Peyer's patch (tissue), 4 donors: ENCODE measurements at regions not wholly inside any gene's neighbourhood (a gene's known extent, or its start where the extent isn't known, plus 50 kb on each side); places are given as distances from the start of the nearest gene placed in this dataset.

Experiments
- POLR2A ChIP-seq, 2 donors: fragments of 450-650 bp; IDR thresholded peaks; one replicate each; pipeline ENCODE4 v1.5.1; 2017; ENCODE audit warnings: antibody characterized with exemption in 2 of 2, mild to moderate bottlenecking in 2 of 2, moderate library complexity in 2 of 2
- TF ChIP-seq, protein P1 (sequence below), 6 experiments: fragments of 450-650 bp in 4 of 6; fragments of 200-600 bp in 2 of 6; sonication (generic) in 1 of 6; IDR thresholded peaks; one replicate each; pipeline ENCODE4 v1.5.1; 2017 to 2019; ENCODE audit warnings: antibody characterized with exemption in 6 of 6, mild to moderate bottlenecking in 3 of 6, moderate library complexity in 1 of 6

DNA sequence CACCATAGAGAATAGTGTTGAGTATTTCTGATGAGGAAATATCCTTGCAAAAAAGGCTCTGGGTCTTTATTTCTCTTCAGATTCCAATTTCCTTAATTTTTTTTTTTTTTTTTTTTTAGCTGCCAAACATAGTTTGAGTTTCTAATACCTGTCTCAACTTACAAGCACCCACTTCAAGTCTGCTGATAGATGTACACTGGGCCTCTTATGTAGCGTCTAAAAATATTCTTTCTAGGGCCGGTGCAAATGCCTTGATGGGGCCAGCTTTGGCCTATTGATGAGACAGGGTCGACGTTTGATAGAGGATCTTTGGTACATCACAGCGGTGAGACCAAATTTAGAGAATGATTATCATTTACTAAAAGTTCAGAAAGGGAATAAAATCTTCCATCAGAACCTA, 626.4 kb downstream of the LMO4 start:
- TF ChIP-seq, protein P1, sequence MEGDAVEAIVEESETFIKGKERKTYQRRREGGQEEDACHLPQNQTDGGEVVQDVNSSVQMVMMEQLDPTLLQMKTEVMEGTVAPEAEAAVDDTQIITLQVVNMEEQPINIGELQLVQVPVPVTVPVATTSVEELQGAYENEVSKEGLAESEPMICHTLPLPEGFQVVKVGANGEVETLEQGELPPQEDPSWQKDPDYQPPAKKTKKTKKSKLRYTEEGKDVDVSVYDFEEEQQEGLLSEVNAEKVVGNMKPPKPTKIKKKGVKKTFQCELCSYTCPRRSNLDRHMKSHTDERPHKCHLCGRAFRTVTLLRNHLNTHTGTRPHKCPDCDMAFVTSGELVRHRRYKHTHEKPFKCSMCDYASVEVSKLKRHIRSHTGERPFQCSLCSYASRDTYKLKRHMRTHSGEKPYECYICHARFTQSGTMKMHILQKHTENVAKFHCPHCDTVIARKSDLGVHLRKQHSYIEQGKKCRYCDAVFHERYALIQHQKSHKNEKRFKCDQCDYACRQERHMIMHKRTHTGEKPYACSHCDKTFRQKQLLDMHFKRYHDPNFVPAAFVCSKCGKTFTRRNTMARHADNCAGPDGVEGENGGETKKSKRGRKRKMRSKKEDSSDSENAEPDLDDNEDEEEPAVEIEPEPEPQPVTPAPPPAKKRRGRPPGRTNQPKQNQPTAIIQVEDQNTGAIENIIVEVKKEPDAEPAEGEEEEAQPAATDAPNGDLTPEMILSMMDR (IDR thresholded peaks at IDR 0.05): no peak
- no peak for TF ChIP-seq POLR2A (IDR thresholded peaks at IDR 0.05)
